CD4-positive, alpha-beta T cell (primary cell): ENCODE measurements at regions not wholly inside any gene's neighbourhood (a gene's known extent, or its start where the extent isn't known, plus 50 kb on each side); places are given as distances from the start of the nearest gene placed in this dataset.

Source experiments
- ATAC-seq: fragments of 200-7000 bp; cut with Tn5 transposase; one replicate; pipeline ENCODE4 v1.10.0; 2022; ENCODE audit warnings: mild to moderate bottlenecking; ENCODE audit not compliant: poor library complexity
- CTCF ChIA-PET: fragments of 350-600 bp; sonication (Branson Sonifier 250); formaldehyde crosslinking; loops from one replicate; lab custom pipeline; 2021; ENCODE audit warnings: antibody characterized with exemption, inconsistent platforms; lab: Charles Lee
- POLR2A ChIA-PET: fragments of 350-600 bp; sonication (Branson Sonifier 250); formaldehyde crosslinking; loops from one replicate; lab custom pipeline; 2021; ENCODE audit warnings: antibody characterized with exemption, inconsistent platforms; lab: Charles Lee
- DNase-seq, 14 experiments: peaks; one replicate each; pipeline ENCODE4 v3.0.0-alpha.2; 2013 to 2020; ENCODE audit warnings: mixed read lengths in 2 of 14
- H3K27ac ChIP-seq, 2 donors: one replicate each; pipeline versions ENCODE4 v1.5.1 to v1.7.0; 2013; ENCODE audit warnings: low read length in 2 of 2, low read depth in 1 of 2, mild to moderate bottlenecking in 1 of 2
- H3K27me3 ChIP-seq, 2 experiments: 1 replicate in 1 of 2; 2 replicates in 1 of 2; pipeline versions ENCODE4 v1.6.1 to v1.7.0; 2013; ENCODE audit warnings: low read length in 2 of 2, control low read depth in 1 of 2, mild to moderate bottlenecking in 1 of 2, moderate library complexity in 1 of 2; ENCODE audit not compliant: insufficient read depth in 2 of 2, control insufficient read depth in 1 of 2
- H3K36me3 ChIP-seq: one replicate; pipeline ENCODE4 v1.6.1; 2013; ENCODE audit warnings: low read length, control low read depth; ENCODE audit not compliant: insufficient read depth
- H3K4me1 ChIP-seq: one replicate; pipeline ENCODE4 v1.6.1; 2013; ENCODE audit warnings: low read length, control low read depth; ENCODE audit not compliant: insufficient read depth
- H3K4me3 ChIP-seq: one replicate; pipeline ENCODE4 v1.5.1; 2013; ENCODE audit warnings: mild to moderate bottlenecking, low read length, moderate library complexity
- H3K9me3 ChIP-seq, 2 experiments: 1 replicate in 1 of 2; 2 replicates in 1 of 2; pipeline versions ENCODE4 v1.6.1 to v1.7.0; 2013; ENCODE audit warnings: low read length in 2 of 2, mild to moderate bottlenecking in 2 of 2, control low read depth in 1 of 2, moderate library complexity in 1 of 2; ENCODE audit not compliant: control insufficient read depth in 1 of 2, insufficient read depth in 1 of 2
- H3K27ac Mint-ChIP-seq: one replicate; pipeline ENCODE4 v1.8.0; 2020; ENCODE audit warnings: mixed read lengths
- H3K27me3 Mint-ChIP-seq: one replicate; pipeline ENCODE4 v1.8.0; 2021; ENCODE audit warnings: mixed read lengths
- H3K36me3 Mint-ChIP-seq: one replicate; pipeline ENCODE4 v1.8.0; 2021; ENCODE audit warnings: low read depth, mixed read lengths
- H3K4me1 Mint-ChIP-seq: one replicate; pipeline ENCODE4 v1.8.0; 2021; ENCODE audit warnings: low read depth, mixed read lengths
- H3K4me3 Mint-ChIP-seq: one replicate; pipeline ENCODE4 v1.8.0; 2020; ENCODE audit warnings: mild to moderate bottlenecking, mixed read lengths
- H3K9me3 Mint-ChIP-seq: one replicate; pipeline ENCODE4 v1.8.0; 2020; ENCODE audit warnings: mixed read lengths
- CTCF ChIP-seq: fragments of 200-600 bp; IDR thresholded peaks from one replicate; pipeline ENCODE4 v1.8.0; 2022; ENCODE audit warnings: antibody characterized with exemption, mild to moderate bottlenecking
- intact Hi-C, 2 experiments: fragments of 100-400 bp; cut with DNase I in 1 of 2; cut with micrococcal nuclease in 1 of 2; formaldehyde crosslinking; loops; one replicate each; pipeline versions ENCODE4 v1.15.1 to v1.9.0; 2023 to 2025; cut with DNase I, micrococcal nuclease

GRCh38 chr3:24802614-24803013 lies 308.0 kb upstream of the THRB start:
- no peak overlapping the region for H3K4me3 Mint-ChIP-seq
- ATAC-seq (no peak), DNase-seq (no peak)
- H3K27me3 Mint-ChIP-seq = no peaks in the 10 kb centered on the region
- TF ChIP-seq CTCF = no peak
- no peak overlapping the region for H3K4me3 ChIP-seq
- no peaks in the 10 kb centered on the region for H3K4me1 ChIP-seq
- ChIA-PET CTCF (no interaction called here), POLR2A (interaction anchor here (0.6 kb wide), 1 partner anchor 100 kb away, joined by 3 read pairs; no protein-coding TSS in a partner anchor)
- H3K27ac ChIP-seq = no peak overlapping the region
- no peaks in the 10 kb centered on the region for H3K36me3 ChIP-seq
- H3K36me3 Mint-ChIP-seq = no peaks in the 10 kb centered on the region
- intact Hi-C loops = no loop called here
- no peaks in the 10 kb centered on the region for H3K4me1 Mint-ChIP-seq
- H3K9me3 Mint-ChIP-seq = peaks cover 2% of the 10 kb centered on the region
- no peaks in the 10 kb centered on the region for H3K27me3 ChIP-seq
- peaks cover 0 to 3% of the 10 kb centered on the region in 2 experiments for H3K9me3 ChIP-seq
- no peak overlapping the region for H3K27ac Mint-ChIP-seq

- Histone ChIP-seq H3K27me3 (no peaks in the 10 kb centered on the region), H3K36me3 (no peaks in the 10 kb centered on the region), H3K27ac (no peak overlapping the region), H3K4me1 (no peaks in the 10 kb centered on the region), H3K9me3 (peaks cover 0 to 3% of the 10 kb centered on the region in 2 experiments), H3K4me3 (no peak overlapping the region)
- POLR2A ChIA-PET = no interaction called here
- Mint-ChIP-seq H3K36me3 (no peaks in the 10 kb centered on the region), H3K27ac (no peak overlapping the region), H3K27me3 (no peaks in the 10 kb centered on the region), H3K4me3 (no peak overlapping the region), H3K4me1 (no peaks in the 10 kb centered on the region), H3K9me3 (peaks cover 2% of the 10 kb centered on the region)
- ATAC-seq = no peak
- DNase-seq = no peak
- no peak for TF ChIP-seq CTCF
- CTCF ChIA-PET = no interaction called here
- intact Hi-C loops = no loop called here
Measured at GRCh38 chr3:24804095-24804494, 309.4 kb upstream of the THRB start.

- Mint-ChIP-seq H3K27me3 (no peaks in the 10 kb centered on the region), H3K9me3 (no peaks in the 10 kb centered on the region), H3K4me1 (no peaks in the 10 kb centered on the region), H3K4me3 (no peak overlapping the region), H3K36me3 (no peaks in the 10 kb centered on the region), H3K27ac (no peak overlapping the region)
- Histone ChIP-seq H3K27me3 (no peaks in the 10 kb centered on the region), H3K36me3 (no peaks in the 10 kb centered on the region), H3K27ac (no peak overlapping the region), H3K9me3 (no peaks in the 10 kb centered on the region), H3K4me3 (no peak overlapping the region), H3K4me1 (no peaks in the 10 kb centered on the region)
- no peak for TF ChIP-seq CTCF
- POLR2A ChIA-PET = no interaction called here
- intact Hi-C loops = no loop called here
- DNase-seq = no peak
- ATAC-seq = no peak
- CTCF ChIA-PET = no interaction called here
Measured at GRCh38 chr3:24810881-24811280, 316.2 kb upstream of the THRB start.
